Ishikawa (cell line): ENCODE measurements at regions not wholly inside any gene's neighbourhood (a gene's known extent, or its start where the extent isn't known, plus 50 kb on each side); places are given as distances from the start of the nearest gene placed in this dataset.

Experiments used
- CEBPB ChIP-seq: IDR thresholded peaks from 2 replicates; pipeline ENCODE4 v1.6.1; 2012
- CREB1 ChIP-seq: IDR thresholded peaks from 2 replicates; pipeline ENCODE4 v1.6.1; 2012; ENCODE audit warnings: low read depth
- EGR1 ChIP-seq: IDR thresholded peaks from 2 replicates; pipeline ENCODE4 v1.6.1; 2012
- EP300 ChIP-seq: IDR thresholded peaks from 2 replicates; pipeline ENCODE4 v1.6.1; 2012; ENCODE audit warnings: borderline replicate concordance
- FOXM1 ChIP-seq: IDR thresholded peaks from 2 replicates; pipeline ENCODE4 v1.6.1; 2012; ENCODE audit warnings: low read depth, borderline replicate concordance
- NFIC ChIP-seq: IDR thresholded peaks from 2 replicates; pipeline ENCODE4 v1.6.1; 2012
- RAD21 ChIP-seq: IDR thresholded peaks from 2 replicates; pipeline ENCODE4 v1.6.1; 2012; ENCODE audit warnings: low read depth
- TAF1 ChIP-seq: IDR thresholded peaks from 2 replicates; pipeline ENCODE4 v1.6.1; 2012; ENCODE audit warnings: low read depth, mild to moderate bottlenecking
- TCF12 ChIP-seq: IDR thresholded peaks from 2 replicates; pipeline ENCODE4 v1.6.1; 2012; ENCODE audit warnings: low read depth
- TEAD4 ChIP-seq: IDR thresholded peaks from 2 replicates; pipeline ENCODE4 v1.6.1; 2012
- YY1 ChIP-seq: IDR thresholded peaks from 2 replicates; pipeline ENCODE4 v1.6.1; 2012; ENCODE audit warnings: low read depth
- ZBTB7A ChIP-seq: IDR thresholded peaks from 2 replicates; pipeline ENCODE4 v1.6.1; 2012; ENCODE audit warnings: low read depth
- TF ChIP-seq, protein P1 (sequence below): IDR thresholded peaks from 2 replicates; pipeline ENCODE4 v1.6.1; 2012
- TF ChIP-seq, protein P2 (sequence below): IDR thresholded peaks from 2 replicates; pipeline ENCODE4 v1.6.1; 2012
- TF ChIP-seq, protein P3 (sequence below): IDR thresholded peaks from 2 replicates; pipeline ENCODE4 v1.6.1; 2012; ENCODE audit warnings: low read depth, mild to moderate bottlenecking

DNA sequence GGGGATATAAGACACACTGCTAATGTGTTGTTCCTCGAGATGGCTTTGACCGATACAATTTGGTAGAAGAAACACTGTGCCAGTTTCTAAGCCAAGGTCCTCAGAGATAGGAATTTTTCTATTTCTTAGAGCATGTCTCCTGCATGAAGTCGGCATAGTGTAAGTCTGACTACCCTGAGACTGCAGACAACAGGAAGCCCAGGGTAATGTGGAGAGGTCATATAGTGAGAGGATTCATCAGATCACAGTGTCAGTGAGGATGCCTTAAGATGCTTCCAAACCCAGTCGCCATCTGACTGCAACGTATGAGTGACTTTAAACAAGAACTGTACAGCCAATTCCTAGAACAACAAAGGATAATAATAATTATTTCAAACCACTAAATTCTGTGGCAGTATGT is 818.3 kb upstream of the GYPC start:
- TF ChIP-seq CREB1: no peak
- no peak for TF ChIP-seq CEBPB
- TF ChIP-seq, protein P1, sequence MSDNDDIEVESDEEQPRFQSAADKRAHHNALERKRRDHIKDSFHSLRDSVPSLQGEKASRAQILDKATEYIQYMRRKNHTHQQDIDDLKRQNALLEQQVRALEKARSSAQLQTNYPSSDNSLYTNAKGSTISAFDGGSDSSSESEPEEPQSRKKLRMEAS: no peak
- no peak for TF ChIP-seq RAD21
- TF ChIP-seq YY1: no peak
- no peak for TF ChIP-seq FOXM1
- TF ChIP-seq EGR1: no peak
- TF ChIP-seq TEAD4: no peak
- TF ChIP-seq, protein P2, sequence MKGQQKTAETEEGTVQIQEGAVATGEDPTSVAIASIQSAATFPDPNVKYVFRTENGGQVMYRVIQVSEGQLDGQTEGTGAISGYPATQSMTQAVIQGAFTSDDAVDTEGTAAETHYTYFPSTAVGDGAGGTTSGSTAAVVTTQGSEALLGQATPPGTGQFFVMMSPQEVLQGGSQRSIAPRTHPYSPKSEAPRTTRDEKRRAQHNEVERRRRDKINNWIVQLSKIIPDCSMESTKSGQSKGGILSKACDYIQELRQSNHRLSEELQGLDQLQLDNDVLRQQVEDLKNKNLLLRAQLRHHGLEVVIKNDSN: no peak
- TF ChIP-seq, protein P3, sequence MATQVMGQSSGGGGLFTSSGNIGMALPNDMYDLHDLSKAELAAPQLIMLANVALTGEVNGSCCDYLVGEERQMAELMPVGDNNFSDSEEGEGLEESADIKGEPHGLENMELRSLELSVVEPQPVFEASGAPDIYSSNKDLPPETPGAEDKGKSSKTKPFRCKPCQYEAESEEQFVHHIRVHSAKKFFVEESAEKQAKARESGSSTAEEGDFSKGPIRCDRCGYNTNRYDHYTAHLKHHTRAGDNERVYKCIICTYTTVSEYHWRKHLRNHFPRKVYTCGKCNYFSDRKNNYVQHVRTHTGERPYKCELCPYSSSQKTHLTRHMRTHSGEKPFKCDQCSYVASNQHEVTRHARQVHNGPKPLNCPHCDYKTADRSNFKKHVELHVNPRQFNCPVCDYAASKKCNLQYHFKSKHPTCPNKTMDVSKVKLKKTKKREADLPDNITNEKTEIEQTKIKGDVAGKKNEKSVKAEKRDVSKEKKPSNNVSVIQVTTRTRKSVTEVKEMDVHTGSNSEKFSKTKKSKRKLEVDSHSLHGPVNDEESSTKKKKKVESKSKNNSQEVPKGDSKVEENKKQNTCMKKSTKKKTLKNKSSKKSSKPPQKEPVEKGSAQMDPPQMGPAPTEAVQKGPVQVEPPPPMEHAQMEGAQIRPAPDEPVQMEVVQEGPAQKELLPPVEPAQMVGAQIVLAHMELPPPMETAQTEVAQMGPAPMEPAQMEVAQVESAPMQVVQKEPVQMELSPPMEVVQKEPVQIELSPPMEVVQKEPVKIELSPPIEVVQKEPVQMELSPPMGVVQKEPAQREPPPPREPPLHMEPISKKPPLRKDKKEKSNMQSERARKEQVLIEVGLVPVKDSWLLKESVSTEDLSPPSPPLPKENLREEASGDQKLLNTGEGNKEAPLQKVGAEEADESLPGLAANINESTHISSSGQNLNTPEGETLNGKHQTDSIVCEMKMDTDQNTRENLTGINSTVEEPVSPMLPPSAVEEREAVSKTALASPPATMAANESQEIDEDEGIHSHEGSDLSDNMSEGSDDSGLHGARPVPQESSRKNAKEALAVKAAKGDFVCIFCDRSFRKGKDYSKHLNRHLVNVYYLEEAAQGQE: no peak
- TF ChIP-seq ZBTB7A: no peak
- TF ChIP-seq NFIC: no peak
- no peak for TF ChIP-seq TCF12

DNA sequence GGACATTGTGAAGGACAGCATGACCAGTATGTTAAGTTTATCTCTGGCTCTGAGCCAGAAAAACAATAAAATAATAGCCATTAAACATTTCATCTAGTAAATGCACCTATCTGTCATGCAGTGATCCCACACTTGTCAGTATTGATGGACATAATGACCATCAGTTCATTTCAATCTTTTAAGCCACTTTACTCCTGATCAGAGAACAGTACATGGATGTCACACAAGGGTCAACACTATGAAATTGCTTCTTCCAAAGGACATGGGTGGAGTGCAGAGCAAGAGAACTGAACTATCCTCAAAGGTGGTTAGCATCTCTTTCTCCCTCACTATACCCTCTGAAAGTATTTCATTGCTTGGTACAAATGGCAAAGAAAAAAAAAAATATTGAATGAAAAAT is 816.0 kb upstream of the GYPC start:
- no peak for TF ChIP-seq EGR1
- no peak for TF ChIP-seq NFIC
- TF ChIP-seq, protein P2: no peak
- TF ChIP-seq TAF1: no peak
- no peak for TF ChIP-seq CEBPB
- TF ChIP-seq YY1: no peak
- TF ChIP-seq, protein P1: no peak
- TF ChIP-seq CREB1: no peak
- no peak for TF ChIP-seq FOXM1
- TF ChIP-seq RAD21: no peak
- TF ChIP-seq TEAD4: no peak
- no peak for TF ChIP-seq TCF12
- no peak for TF ChIP-seq EP300
- no peak for TF ChIP-seq ZBTB7A
- TF ChIP-seq, protein P3: no peak

DNA sequence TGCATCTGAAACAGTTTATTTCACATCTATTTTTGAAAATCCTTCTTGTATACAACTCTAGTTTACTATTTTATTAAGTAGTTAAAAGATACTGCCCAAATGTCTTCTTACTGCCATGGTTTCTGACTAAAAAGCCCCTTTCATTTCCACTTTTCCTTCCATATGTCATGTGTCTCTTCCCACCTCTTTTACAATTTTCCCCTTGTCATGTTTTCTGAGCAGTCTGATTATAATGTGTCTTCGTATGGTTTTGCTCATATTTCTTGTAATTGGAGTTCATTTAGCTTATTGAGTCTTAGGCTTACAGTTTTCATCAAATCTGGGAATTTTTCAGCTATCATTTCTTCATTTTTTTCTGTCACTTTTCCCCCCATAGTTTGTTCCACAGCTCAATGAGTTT is 813.9 kb upstream of the GYPC start:
- no peak for TF ChIP-seq RAD21
- no peak for TF ChIP-seq TEAD4
- no peak for TF ChIP-seq YY1
- TF ChIP-seq EP300: no peak
- no peak for TF ChIP-seq NFIC
- TF ChIP-seq FOXM1: no peak
- TF ChIP-seq, protein P2: no peak
- TF ChIP-seq, protein P1: no peak
- TF ChIP-seq, protein P3: no peak
- no peak for TF ChIP-seq ZBTB7A
- TF ChIP-seq TAF1: no peak
- TF ChIP-seq CEBPB: no peak
- TF ChIP-seq TCF12: no peak
- no peak for TF ChIP-seq EGR1
- TF ChIP-seq CREB1: no peak

DNA sequence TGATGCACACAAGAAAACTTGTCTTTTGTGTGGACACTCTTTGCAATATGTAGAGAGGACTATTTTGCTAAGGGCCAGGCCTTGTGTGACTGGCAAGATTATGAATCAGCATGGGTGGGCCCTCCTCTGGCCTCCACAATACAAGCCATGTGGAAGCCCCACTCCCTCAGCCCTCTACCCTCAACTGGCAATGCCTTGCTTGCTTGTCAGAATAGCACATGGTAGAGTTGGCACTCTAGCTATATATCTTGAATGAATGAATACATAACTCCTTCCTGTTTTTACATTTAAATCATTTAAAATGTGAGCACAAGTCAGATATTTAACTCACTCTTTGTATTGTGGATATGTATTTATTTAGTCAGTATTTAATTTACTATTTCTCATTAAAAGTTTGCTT is 805.4 kb upstream of the GYPC start:
- TF ChIP-seq, protein P1: no peak
- TF ChIP-seq, protein P2: no peak
- TF ChIP-seq TAF1 (no peak), CEBPB (no peak), RAD21 (no peak), TCF12 (no peak), YY1 (no peak), EGR1 (no peak), EP300 (no peak), FOXM1 (no peak), NFIC (no peak), TEAD4 (no peak), CREB1 (no peak), ZBTB7A (no peak)
- TF ChIP-seq, protein P3: no peak
